Spinal cord (tissue), 9 donors: ENCODE measurements at regions not wholly inside any gene's neighbourhood (a gene's known extent, or its start where the extent isn't known, plus 50 kb on each side); places are given as distances from the start of the nearest gene placed in this dataset.

Experiments
- DNase-seq, 6 donors: peaks; one replicate each; pipeline versions ENCODE4 v3.0.0 to v3.0.0-alpha.2; 2013 to 2015; ENCODE audit warnings: low spot score in 6 of 6, low read depth in 4 of 6
- H3K27ac ChIP-seq: one replicate; pipeline ENCODE4 v1.5.1; 2013; ENCODE audit warnings: low read depth, low read length, control low read depth
- H3K27me3 ChIP-seq: one replicate; pipeline ENCODE4 v1.6.1; 2013; ENCODE audit warnings: low read length; ENCODE audit not compliant: control insufficient read depth, insufficient read depth
- H3K36me3 ChIP-seq: one replicate; pipeline ENCODE4 v1.6.1; 2013; ENCODE audit warnings: low read length; ENCODE audit not compliant: control insufficient read depth, insufficient read depth
- H3K4me1 ChIP-seq: one replicate; pipeline ENCODE4 v1.6.1; 2013; ENCODE audit warnings: low read length; ENCODE audit not compliant: control insufficient read depth, insufficient read depth
- H3K4me3 ChIP-seq: one replicate; pipeline ENCODE4 v1.5.1; 2013; ENCODE audit warnings: low read depth, low read length, control low read depth
- H3K9me3 ChIP-seq: one replicate; pipeline ENCODE4 v1.6.1; 2013; ENCODE audit warnings: low read length; ENCODE audit not compliant: control insufficient read depth, insufficient read depth
- WGBS: methylation state at CpG from one replicate; pipeline ENCODE4 v1.1.5; 2013; ENCODE audit warnings: missing lambda C conversion rate; ENCODE audit not compliant: insufficient coverage; 5-methylcytosine and 5-hydroxymethylcytosine counted together
- donor health status: healthy.

GRCh38 chr6:28764014-28764723 is 159.6 kb downstream of the TRIM27 start:
- H3K9me3 ChIP-seq = no peaks in the 10 kb centered on the region
- H3K27ac ChIP-seq = no peak overlapping the region
- peaks cover 93% of the 10 kb centered on the region for H3K27me3 ChIP-seq
- no peak overlapping the region for H3K4me3 ChIP-seq
- H3K36me3 ChIP-seq = no peaks in the 10 kb centered on the region
- no peak for DNase-seq
- WGBS = 24% methylated on average over 8 of the region's 27 CpGs
- H3K4me1 ChIP-seq = peaks cover 8% of the 10 kb centered on the region

GRCh38 chr6:28764761-28765282 is 159.0 kb downstream of the TRIM27 start:
- Histone ChIP-seq H3K27ac (no peak overlapping the region), H3K27me3 (peaks cover 95% of the 10 kb centered on the region), H3K4me1 (peaks cover 8% of the 10 kb centered on the region), H3K36me3 (no peaks in the 10 kb centered on the region), H3K4me3 (no peak overlapping the region), H3K9me3 (no peaks in the 10 kb centered on the region)
- DNase-seq = no peak
- WGBS = 6% methylated on average over 10 of the region's 15 CpGs

- no peak for DNase-seq
- no peaks in the 10 kb centered on the region for H3K36me3 ChIP-seq
- H3K9me3 ChIP-seq = no peaks in the 10 kb centered on the region
- 2% methylated on average over 8 of the region's 13 CpGs for whole genome bisulfite sequencing
- peaks cover 8% of the 10 kb centered on the region for H3K4me1 ChIP-seq
- H3K4me3 ChIP-seq = no peak overlapping the region
- H3K27me3 ChIP-seq = peaks cover 98% of the 10 kb centered on the region
- H3K27ac ChIP-seq = no peak overlapping the region
Observed at GRCh38 chr6:28765978-28766351, 157.8 kb downstream of the TRIM27 start.

- Histone ChIP-seq H3K27ac (no peak overlapping the region), H3K9me3 (no peaks in the 10 kb centered on the region), H3K27me3 (peaks cover 100% of the 10 kb centered on the region), H3K4me1 (peaks cover 8% of the 10 kb centered on the region), H3K4me3 (no peak overlapping the region), H3K36me3 (no peaks in the 10 kb centered on the region)
- WGBS = no CpG with 5 or more reads among the region's 5 CpGs
- no peak for DNase-seq
Observed at GRCh38 chr6:28766426-28766825, 157.4 kb downstream of the TRIM27 start.

- H3K9me3 ChIP-seq = no peaks in the 10 kb centered on the region
- 4% methylated on average over 2 of the region's 4 CpGs for WGBS
- no peak for DNase-seq
- peaks cover 100% of the 10 kb centered on the region for H3K27me3 ChIP-seq
- no peak overlapping the region for H3K4me3 ChIP-seq
- H3K4me1 ChIP-seq = peaks cover 8% of the 10 kb centered on the region
- H3K36me3 ChIP-seq = no peaks in the 10 kb centered on the region
- H3K27ac ChIP-seq = no peak overlapping the region
Observed at GRCh38 chr6:28767133-28767532, 156.7 kb downstream of the TRIM27 start.

- WGBS = 21% methylated on average over 2 of the region's 5 CpGs
Observed at GRCh38 chr6:28767691-28768090, 156.1 kb downstream of the TRIM27 start.

GRCh38 chr6:28768187-28768913 is 155.4 kb downstream of the TRIM27 start:
- no peak overlapping the region for H3K27ac ChIP-seq
- H3K27me3 ChIP-seq = peaks cover 100% of the 10 kb centered on the region
- H3K4me3 ChIP-seq = no peak overlapping the region
- WGBS = 6% methylated on average over 9 of the region's 12 CpGs
- peaks cover 14% of the 10 kb centered on the region for H3K4me1 ChIP-seq
- DNase-seq = no peak
- H3K9me3 ChIP-seq = no peaks in the 10 kb centered on the region
- no peaks in the 10 kb centered on the region for H3K36me3 ChIP-seq

More at GRCh38 chr6:28767691-28768090, 156.1 kb downstream of the TRIM27 start:
- Histone ChIP-seq H3K27ac (no peak overlapping the region), H3K4me3 (no peak overlapping the region), H3K4me1 (peaks cover 8% of the 10 kb centered on the region), H3K27me3 (peaks cover 100% of the 10 kb centered on the region), H3K9me3 (no peaks in the 10 kb centered on the region), H3K36me3 (no peaks in the 10 kb centered on the region)
- DNase-seq = no peak

- Histone ChIP-seq H3K27ac (no peak overlapping the region), H3K36me3 (no peaks in the 10 kb centered on the region), H3K27me3 (peaks cover 100% of the 10 kb centered on the region), H3K4me1 (peaks cover 14% of the 10 kb centered on the region), H3K4me3 (no peak overlapping the region), H3K9me3 (no peaks in the 10 kb centered on the region)
- 2% methylated on average over 17 of the region's 20 CpGs for WGBS
- no peak for DNase-seq
Observed at GRCh38 chr6:28769626-28770402, 154.0 kb downstream of the TRIM27 start.

GRCh38 chr6:28770732-28771131 is 153.1 kb downstream of the TRIM27 start:
- Histone ChIP-seq H3K36me3 (no peaks in the 10 kb centered on the region), H3K4me3 (no peak overlapping the region), H3K27me3 (peaks cover 100% of the 10 kb centered on the region), H3K4me1 (peaks cover 6% of the 10 kb centered on the region), H3K9me3 (no peaks in the 10 kb centered on the region), H3K27ac (no peak overlapping the region)
- DNase-seq = no peak
- WGBS = 7% methylated on average over 13 of the region's 14 CpGs
